Head of caudate nucleus (tissue), 42 donors: ENCODE measurements at regions not wholly inside any gene's neighbourhood (a gene's known extent, or its start where the extent isn't known, plus 50 kb on each side); places are given as distances from the start of the nearest gene placed in this dataset.
"Not testable (repeated sequence)": the region's sequence is repeated elsewhere in the genome, so short reads cannot be mapped to it uniquely, and the experiment has no call there.

ENCODE experiments used
- DNase-seq, 42 donors: peaks; one replicate each; pipeline versions ENCODE4 v3.0.0 to v3.0.0-alpha.2; 2020 to 2021; ENCODE audit warnings: mixed read lengths in 7 of 42
- intact Hi-C: fragments of 100-400 bp; cut with DNase I; formaldehyde crosslinking; loops from one replicate; pipeline ENCODE4 v1.15.0; 2022

- DNase-seq = no peak
- intact Hi-C loops = no loop called here
These were observed 95.1 kb downstream of the RPAP3 start for GRCh38 chr12:47610686-47611252.

DNA sequence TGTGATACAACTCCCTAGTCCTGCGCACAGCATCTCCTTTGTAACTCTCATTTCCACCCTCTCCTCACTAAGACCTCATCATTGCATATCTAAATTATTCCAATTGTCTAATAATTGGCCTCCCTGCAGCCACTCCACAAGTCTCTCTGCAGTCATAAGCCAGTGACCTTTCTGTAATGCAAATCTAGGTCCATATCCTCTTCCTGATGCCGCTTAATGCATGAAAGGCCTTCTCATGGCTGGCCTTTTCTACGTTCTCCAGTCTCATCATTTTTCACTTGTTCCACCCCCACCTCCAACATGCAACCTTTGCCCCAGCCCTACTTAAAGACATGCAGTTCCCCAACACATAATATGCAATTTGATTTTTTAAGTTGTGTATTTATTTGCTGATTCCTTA, 96.0 kb downstream of the RPAP3 start:
- no peak for DNase-seq
- intact Hi-C loops = no loop called here

DNA sequence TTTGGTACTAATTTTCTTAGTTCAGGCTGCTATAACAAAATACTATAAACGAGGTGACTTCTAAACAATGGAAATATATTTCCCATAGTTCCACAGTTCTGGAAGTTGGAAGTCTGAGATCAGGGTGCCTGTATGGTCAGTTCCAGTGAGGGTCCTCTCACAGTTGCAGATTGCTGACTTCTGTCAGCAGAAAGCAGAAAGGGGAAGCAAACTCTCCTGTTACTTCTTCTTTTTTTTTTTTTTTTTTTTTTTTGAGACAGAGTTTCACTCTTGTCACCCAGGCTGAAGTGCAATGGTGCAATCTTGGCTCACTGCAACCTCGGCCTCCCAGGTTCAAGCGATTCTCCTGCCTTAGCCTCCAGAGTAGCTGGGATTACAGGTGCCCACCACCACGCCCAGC, 97.2 kb downstream of the RPAP3 start:
- DNase-seq, intact Hi-C loops: not testable (repeated sequence)

DNA sequence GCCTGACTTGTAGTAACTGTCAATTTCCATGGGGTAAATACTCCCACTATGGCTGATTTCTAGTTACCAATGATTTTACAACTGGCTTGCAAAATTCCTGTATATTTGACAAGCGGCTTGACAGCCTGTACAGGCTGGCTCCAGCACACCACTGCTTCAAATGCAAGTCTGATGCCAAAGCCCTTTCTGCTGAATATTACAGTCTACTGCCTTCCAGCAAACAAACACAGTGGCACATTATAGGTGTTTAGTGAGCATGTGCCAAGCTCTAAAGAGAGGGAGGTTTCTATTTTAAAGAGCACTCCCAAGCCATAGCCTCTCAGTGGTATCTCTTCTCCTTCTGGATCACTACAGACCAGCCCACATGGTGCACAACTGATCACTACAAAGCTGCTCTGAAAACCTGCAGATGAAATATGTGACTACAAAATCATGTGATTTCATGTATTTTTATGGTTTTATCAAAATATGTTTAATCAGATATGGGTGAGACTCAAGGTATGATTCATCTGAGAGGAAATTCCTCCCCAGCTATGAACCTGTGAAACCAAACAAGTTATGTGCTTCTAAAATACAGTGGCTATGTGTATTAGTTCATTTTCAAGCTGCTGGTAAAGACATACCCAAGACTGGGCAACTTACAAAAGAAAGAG, 101.5 kb downstream of the RPAP3 start:
- intact Hi-C loops = no loop called here
- DNase-seq = no peak

DNA sequence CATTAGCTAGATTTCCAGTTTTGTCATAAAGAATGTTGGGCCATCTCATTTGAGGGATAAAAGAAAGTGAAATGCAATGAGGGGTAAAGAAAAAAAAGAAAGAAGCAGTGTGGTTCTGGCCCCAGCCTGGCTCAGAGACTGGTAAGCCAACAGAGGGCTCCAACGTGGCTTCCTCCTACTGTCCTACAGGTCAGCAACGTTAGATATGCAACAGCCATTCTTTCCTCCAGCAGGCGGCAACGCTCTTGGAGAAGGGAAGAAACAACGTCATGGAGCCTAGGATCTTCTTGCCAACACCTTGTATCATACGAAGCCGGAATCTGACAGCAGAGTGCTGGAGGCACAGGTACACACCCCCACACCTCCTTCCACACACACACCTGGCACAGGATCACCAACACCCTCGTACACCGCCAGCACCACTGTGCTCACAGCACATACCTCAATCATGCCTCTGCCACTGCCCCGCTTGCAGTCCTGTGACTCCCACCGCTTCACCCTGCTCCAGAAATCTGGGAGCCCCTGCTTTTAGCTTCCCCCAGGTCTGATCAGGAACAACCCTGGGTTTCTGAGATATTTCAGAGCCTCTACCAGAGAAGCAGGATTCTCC, 102.8 kb downstream of the RPAP3 start:
- intact Hi-C loops = no loop called here
- no peak for DNase-seq

- intact Hi-C loops = no loop called here
- DNase-seq = no peak
These were observed 103.5 kb downstream of the RPAP3 start for GRCh38 chr12:47602325-47602724.

DNA sequence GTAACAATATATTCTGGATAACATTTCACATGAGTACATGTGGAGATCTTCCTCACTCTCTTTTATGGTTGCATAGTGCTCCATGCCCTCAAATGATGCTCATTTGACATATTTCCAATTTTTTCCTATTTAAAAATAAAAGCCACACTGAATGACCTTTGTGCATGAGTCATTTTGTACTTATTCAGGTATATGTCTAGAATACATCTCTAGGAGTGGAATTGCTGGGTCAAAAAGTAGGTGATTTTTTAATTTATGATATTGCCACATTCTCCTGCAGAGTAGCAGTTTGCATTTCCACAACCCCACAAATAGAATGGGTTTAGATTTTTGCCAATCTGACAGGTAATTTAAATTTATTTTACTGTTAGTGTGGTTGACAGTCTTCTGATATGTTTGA, 104.8 kb downstream of the RPAP3 start:
- intact Hi-C loops = no loop called here
- no peak for DNase-seq

GRCh38 chr12:47591795-47592194, 114.0 kb downstream of the RPAP3 start:
- intact Hi-C loops = no loop called here
- peak in 13 of 42 donors; percentile 5 to 44 (median 16) for DNase-seq

- intact Hi-C loops = no loop called here
- no peak for DNase-seq
These were observed 114.5 kb downstream of the RPAP3 start for GRCh38 chr12:47591361-47591791.

DNA sequence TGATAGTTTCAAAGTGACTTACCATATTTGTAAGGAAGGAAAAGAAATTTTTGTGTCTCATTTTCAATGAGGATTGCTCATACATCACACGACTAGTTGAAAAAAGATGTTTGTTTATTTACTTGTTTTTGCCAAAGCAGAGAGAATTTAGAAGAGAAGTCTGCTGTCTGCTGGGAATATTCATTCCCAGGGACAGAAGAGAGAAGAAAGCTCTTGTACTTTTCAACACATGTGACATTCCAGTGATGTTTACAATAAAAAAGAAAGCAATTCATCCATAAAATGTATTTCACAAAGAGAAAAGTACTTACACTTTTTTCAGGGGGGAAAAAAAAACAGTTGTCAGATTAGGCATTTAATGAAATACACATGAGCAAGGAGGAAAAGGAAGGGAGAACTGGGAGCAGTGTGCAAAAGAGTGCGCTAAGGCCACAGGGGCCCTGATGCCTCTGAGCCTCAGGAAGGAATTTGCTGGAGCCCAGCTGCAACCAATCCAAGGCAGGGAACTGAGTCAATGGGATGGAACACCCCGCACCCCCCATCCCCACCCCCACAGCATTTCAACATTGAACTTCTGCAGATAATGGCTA, 115.0 kb downstream of the RPAP3 start:
- intact Hi-C loops = no loop called here
- no peak for DNase-seq

- DNase-seq = no peak
- intact Hi-C loops = no loop called here
These were observed 118.7 kb downstream of the RPAP3 start for GRCh38 chr12:47586952-47587669.

- intact Hi-C loops = no loop called here
- no peak for DNase-seq
These were observed 120.3 kb downstream of the RPAP3 start for GRCh38 chr12:47585507-47585906.

GRCh38 chr12:47578836-47579235, 127.0 kb downstream of the RPAP3 start:
- no peak for DNase-seq
- intact Hi-C loops = no loop called here

DNA sequence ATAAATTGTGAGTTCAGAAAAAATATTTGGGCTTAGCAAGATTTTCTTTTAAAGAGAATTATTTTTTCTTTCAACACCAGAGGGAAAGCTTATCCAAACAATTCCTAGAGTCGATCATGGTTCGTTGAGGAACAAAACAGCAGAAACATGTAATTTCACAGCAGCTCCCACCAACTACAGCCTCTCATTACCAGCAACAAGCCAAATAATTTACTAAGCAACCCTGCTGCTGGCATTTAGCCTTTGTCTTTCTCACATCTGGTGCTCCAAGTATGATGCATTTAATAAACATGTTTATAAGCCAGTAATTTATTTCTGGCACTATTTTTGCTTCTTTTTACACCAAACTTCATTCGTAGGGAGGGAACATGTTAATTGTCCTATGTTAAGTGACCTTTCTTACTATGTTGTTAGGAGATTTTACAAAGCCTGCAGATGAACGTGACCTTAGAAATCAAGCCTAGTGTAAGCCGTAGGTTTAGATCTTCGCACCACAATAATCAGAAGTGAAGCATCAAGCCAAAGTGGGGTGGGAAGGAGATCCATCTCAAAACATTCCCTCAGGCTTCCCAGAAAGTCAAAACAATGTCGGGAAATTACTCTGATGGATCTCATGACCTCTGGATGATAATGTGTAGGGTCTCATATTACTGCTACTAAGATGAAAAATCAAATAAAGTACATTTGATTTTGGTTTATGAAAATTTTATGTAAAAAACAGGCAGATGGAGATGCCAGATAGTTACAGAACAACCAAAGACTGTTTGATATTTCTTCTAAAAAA, 128.4 kb downstream of the RPAP3 start:
- intact Hi-C loops = no loop called here
- DNase-seq = no peak

DNA sequence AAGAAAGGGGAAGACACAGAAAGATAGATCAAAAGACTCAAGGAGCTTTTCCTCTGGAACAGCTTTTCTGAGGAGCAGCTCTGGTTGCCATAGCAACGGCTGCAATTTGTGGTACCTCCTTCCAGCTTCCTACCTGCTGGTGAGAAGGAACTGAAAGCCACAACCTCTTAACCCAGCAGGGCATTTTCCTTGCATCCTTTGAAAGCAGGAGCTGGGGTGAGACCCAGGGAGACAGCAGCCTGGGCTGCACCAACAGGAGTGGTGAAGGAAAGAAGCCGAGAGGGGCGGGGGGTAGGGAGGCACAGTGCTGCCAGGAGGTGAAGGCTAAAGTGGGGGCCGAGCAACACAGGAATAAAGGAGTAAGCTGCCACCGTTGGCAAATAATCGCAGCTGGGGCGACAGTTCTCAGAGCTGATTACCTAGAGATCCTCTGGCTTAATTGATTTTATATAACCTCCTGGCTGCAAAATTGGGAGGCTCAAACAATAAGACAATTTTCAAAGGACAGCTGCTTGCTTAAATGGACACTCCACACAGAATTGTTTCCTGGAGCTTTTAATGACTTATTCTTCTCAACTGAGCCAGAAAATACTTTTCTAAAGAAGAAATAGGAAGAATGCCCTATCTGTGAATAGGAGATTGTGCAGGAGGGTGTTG, 129.4 kb downstream of the RPAP3 start:
- intact Hi-C loops = no loop called here
- DNase-seq = peak; percentile 41 to 88 (median 66)

GRCh38 chr12:47574252-47575021, 131.4 kb downstream of the RPAP3 start:
- intact Hi-C loops = no loop called here
- no peak for DNase-seq

DNA sequence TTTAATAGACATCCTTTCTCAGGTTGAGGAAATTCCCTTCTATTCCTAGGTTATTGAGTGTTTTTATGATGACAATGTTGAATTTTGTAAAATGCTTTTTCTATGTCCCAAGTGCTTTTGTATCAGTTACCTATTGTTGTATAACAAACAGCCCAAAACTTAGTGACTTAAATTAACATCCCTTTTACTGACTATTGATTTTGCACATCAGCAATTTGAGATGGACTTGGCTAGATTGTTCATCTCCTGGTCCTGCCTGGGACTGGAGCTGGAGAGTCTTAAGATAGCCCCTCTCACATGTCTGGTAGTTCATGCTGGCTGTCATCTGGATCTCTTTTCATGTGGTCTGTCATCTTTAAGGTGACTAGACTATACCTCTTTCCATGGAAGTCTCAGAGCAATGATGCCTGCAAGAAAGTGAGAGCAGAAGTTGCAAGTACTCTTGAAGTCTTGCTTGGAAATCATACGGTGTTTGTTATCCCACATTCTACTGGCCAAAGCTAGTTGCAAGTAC, 132.6 kb downstream of the RPAP3 start:
- intact Hi-C loops = no loop called here
- DNase-seq = no peak

DNA sequence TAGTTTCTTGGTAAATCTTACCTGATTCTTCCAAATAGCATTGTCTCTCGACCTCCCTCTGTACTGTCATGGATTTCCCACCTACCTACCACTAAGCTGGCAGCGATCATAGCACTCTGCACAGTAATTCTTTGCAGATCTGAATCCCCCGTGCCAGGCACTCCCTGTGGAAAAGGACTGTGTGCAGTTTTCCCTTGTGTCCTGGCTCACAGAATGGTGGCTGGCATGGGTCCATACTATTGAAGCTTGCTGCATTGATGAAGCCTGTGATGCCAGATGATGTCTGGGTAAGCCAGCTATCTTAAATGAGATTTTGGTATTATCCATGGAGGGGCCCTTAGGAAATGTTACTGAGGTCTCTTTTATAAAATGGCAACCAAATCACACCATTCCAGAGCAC, 135.7 kb downstream of the RPAP3 start:
- intact Hi-C loops = no loop called here
- DNase-seq = no peak
